HG02852 (cell line): ENCODE measurements at regions not wholly inside any gene's neighbourhood (a gene's known extent, or its start where the extent isn't known, plus 50 kb on each side); places are given as distances from the start of the nearest gene placed in this dataset.
"Not testable (repeated sequence)": the region's sequence is repeated elsewhere in the genome, so short reads cannot be mapped to it uniquely, and the experiment has no call there.

ENCODE experiments used
- ATAC-seq: cut with Tn5 transposase; IDR thresholded peaks from one replicate; pipeline ENCODE4 v1.9.1; 2021; ENCODE audit warnings: mild to moderate bottlenecking, moderate library complexity; ENCODE audit not compliant: unreplicated experiment

GRCh38 chr1:182262425-182262824 is 129.2 kb downstream of the GLUL start:
- ATAC-seq = no peak

GRCh38 chr1:182261655-182262054 is 129.9 kb downstream of the GLUL start:
- no peak for ATAC-seq

GRCh38 chr1:182260516-182260915 is 131.1 kb downstream of the GLUL start:
- ATAC-seq = no peak

GRCh38 chr1:182259968-182260367 is 131.6 kb downstream of the GLUL start:
- no peak for ATAC-seq

GRCh38 chr1:182259229-182259872 is 132.2 kb downstream of the GLUL start:
- ATAC-seq = no peak

GRCh38 chr1:182257369-182258063 is 134.1 kb downstream of the GLUL start:
- ATAC-seq = no peak

- no peak for ATAC-seq
Measured at GRCh38 chr1:182256931-182257330, 134.7 kb downstream of the GLUL start.

GRCh38 chr1:182255494-182255893 is 136.1 kb downstream of the GLUL start:
- no peak for ATAC-seq

- ATAC-seq = no peak
Measured at GRCh38 chr1:182253319-182253860, 138.2 kb downstream of the GLUL start.

- ATAC-seq = no peak
Measured at GRCh38 chr1:182251561-182251960, 140.0 kb downstream of the GLUL start.

GRCh38 chr1:182249201-182249676 is 142.4 kb downstream of the GLUL start:
- peak; percentile 90 for ATAC-seq

GRCh38 chr1:182248721-182249120 is 142.9 kb downstream of the GLUL start:
- peak; percentile 54 for ATAC-seq

- ATAC-seq = not testable (repeated sequence)
Measured at GRCh38 chr1:182247813-182248212, 143.8 kb downstream of the GLUL start.

- ATAC-seq = no peak
Measured at GRCh38 chr1:182246783-182247182, 144.8 kb downstream of the GLUL start.

- ATAC-seq = no peak
Measured at GRCh38 chr1:182245040-182245439, 146.6 kb downstream of the GLUL start.

- ATAC-seq = no peak
Measured at GRCh38 chr1:182244451-182244850, 147.1 kb downstream of the GLUL start.

GRCh38 chr1:182242641-182243040 is 148.9 kb downstream of the GLUL start:
- no peak for ATAC-seq

- ATAC-seq = no peak
Measured at GRCh38 chr1:182240085-182240484, 151.5 kb downstream of the GLUL start.

- ATAC-seq = no peak
Measured at GRCh38 chr1:182238421-182238820, 153.2 kb downstream of the GLUL start.

GRCh38 chr1:182237329-182237728 is 154.3 kb downstream of the GLUL start:
- ATAC-seq = no peak

- no peak for ATAC-seq
Measured at GRCh38 chr1:182236651-182237077, 154.9 kb downstream of the GLUL start.
